HG02840 (cell line): ENCODE measurements at regions not wholly inside any gene's neighbourhood (a gene's known extent, or its start where the extent isn't known, plus 50 kb on each side); places are given as distances from the start of the nearest gene placed in this dataset.

Experiments used
- ATAC-seq: cut with Tn5 transposase; IDR thresholded peaks from one replicate; pipeline ENCODE4 v1.9.1; 2021; ENCODE audit warnings: mild to moderate bottlenecking, moderate library complexity, moderate number of reproducible peaks; ENCODE audit not compliant: unreplicated experiment, low FRiP score

- ATAC-seq, result no peak
These were observed 145.5 kb upstream of the IRF2BP2 start for GRCh38 chr1:234755449-234755863.

GRCh38 chr1:234753979-234754378 is 144.0 kb upstream of the IRF2BP2 start:
- ATAC-seq, result no peak

GRCh38 chr1:234752927-234753326 is 142.9 kb upstream of the IRF2BP2 start:
- no peak for ATAC-seq

- ATAC-seq, result no peak
These were observed 141.7 kb upstream of the IRF2BP2 start for GRCh38 chr1:234751678-234752077.

- ATAC-seq, result no peak
These were observed 141.1 kb upstream of the IRF2BP2 start for GRCh38 chr1:234750922-234751627.

GRCh38 chr1:234748713-234749112 is 138.7 kb upstream of the IRF2BP2 start:
- ATAC-seq, result no peak

GRCh38 chr1:234748066-234748465 is 138.1 kb upstream of the IRF2BP2 start:
- ATAC-seq, result no peak

- no peak for ATAC-seq
These were observed 136.8 kb upstream of the IRF2BP2 start for GRCh38 chr1:234746798-234747196.

- ATAC-seq, result no peak
These were observed 136.1 kb upstream of the IRF2BP2 start for GRCh38 chr1:234745844-234746797.

GRCh38 chr1:234745276-234745675 is 135.3 kb upstream of the IRF2BP2 start:
- no peak for ATAC-seq

- no peak for ATAC-seq
These were observed 134.0 kb upstream of the IRF2BP2 start for GRCh38 chr1:234743791-234744611.

GRCh38 chr1:234742622-234743021 is 132.6 kb upstream of the IRF2BP2 start:
- no peak for ATAC-seq

GRCh38 chr1:234737967-234738314 is 128.0 kb upstream of the IRF2BP2 start:
- ATAC-seq, result no peak

- no peak for ATAC-seq
These were observed 125.9 kb upstream of the IRF2BP2 start for GRCh38 chr1:234735916-234736315.

- ATAC-seq, result no peak
These were observed 125.5 kb upstream of the IRF2BP2 start for GRCh38 chr1:234735476-234735875.

- no peak for ATAC-seq
These were observed 124.9 kb upstream of the IRF2BP2 start for GRCh38 chr1:234734869-234735268.

GRCh38 chr1:234734412-234734835 is 124.4 kb upstream of the IRF2BP2 start:
- no peak for ATAC-seq

- ATAC-seq, result no peak
These were observed 123.4 kb upstream of the IRF2BP2 start for GRCh38 chr1:234733427-234733826.

- ATAC-seq, result no peak
These were observed 122.9 kb upstream of the IRF2BP2 start for GRCh38 chr1:234732671-234733390.

GRCh38 chr1:234732260-234732659 is 122.3 kb upstream of the IRF2BP2 start:
- no peak for ATAC-seq
